ENCODE measurements at regions not wholly inside any gene's neighbourhood (a gene's known extent, or its start where the extent isn't known, plus 50 kb on each side); places are given as distances from the start of the nearest gene placed in this dataset.

- DNase-seq = peak; percentile 83
Measured at GRCh38 chr11:45339729-45340519, 53.8 kb upstream of the SYT13 start.

- no peak for DNase-seq
Measured at GRCh38 chr11:45337583-45338360, 51.6 kb upstream of the SYT13 start.

- DNase-seq = no peak
Measured at GRCh38 chr11:45336136-45336535, 50.0 kb upstream of the SYT13 start.

Measured in midbrain (tissue), 1 donor.